GM20431 (cell line): ENCODE measurements at regions not wholly inside any gene's neighbourhood (a gene's known extent, or its start where the extent isn't known, plus 50 kb on each side); places are given as distances from the start of the nearest gene placed in this dataset.

Source experiments
- in situ Hi-C: fragments of 300-500 bp; cut with MseI, MboI; formaldehyde crosslinking; loops from one replicate; pipeline ENCODE4 v1.15.0; 2020; ENCODE audit warnings: low sequenced_read_pairs; ENCODE audit not compliant: unreplicated experiment

- in situ Hi-C loops = no loop called here
Observed at GRCh38 chr20:40591536-40591935, 97.5 kb downstream of the MAFB start.

DNA sequence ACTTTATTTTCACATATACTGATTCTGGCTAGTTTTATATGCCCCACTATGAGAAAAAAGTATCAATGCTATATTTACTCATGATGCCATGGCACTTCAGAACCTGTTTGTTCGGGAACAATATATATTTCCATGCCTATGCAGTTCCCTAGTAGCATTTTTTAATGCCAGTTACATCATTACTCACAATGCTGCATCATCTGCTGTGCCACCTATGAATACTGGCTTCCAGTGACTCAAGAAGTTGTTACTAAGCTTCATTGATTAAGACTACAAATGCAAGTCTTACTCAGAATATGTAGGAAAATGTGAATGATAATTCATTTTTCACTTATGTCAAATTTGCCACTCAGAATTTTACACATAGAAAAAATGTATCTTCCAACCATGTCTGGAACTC lies 97.9 kb downstream of the MAFB start:
- in situ Hi-C loops = no loop called here

- in situ Hi-C loops = no loop called here
Observed at GRCh38 chr20:40589581-40589980, 99.5 kb downstream of the MAFB start.

DNA sequence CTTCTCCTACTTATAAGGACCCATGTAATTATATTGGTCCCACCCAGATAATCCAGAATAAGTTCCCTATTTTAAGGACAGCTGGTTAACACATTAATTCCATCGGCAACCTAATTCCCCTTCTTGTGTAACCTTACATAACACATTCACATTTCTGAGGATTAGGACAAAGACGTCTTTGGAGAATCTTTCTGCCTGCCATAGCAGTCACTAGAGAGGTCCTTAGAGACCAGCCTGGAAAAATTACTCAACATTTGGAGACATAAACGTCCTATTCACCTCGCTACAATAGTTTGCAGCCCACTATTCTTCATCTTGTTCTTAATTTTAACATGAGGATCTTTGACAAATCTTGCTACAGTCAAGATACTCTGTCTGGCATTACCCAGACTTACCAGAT lies 100.1 kb downstream of the MAFB start:
- in situ Hi-C loops = no loop called here

DNA sequence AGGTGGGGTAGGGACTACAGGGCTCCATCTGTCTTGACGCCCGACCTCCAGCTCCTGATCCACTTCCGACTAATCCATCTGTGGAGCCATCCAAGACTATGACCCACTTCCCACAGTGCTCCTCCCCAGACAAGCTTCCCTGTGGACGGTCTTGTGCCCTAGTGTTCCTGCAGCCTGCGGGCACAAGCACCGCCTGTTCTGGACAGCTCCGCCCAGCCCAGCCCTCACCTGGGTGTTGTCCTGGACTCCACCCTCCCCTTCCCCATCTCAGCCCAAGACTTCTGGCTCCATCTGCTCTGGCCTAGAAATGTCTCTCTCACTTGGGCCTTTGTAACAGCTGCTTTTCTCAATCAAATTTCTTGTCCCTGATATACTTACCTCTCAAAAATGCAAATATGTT lies 102.0 kb downstream of the MAFB start:
- in situ Hi-C loops = no loop called here

GRCh38 chr20:40584130-40584809 lies 104.8 kb downstream of the MAFB start:
- in situ Hi-C loops = no loop called here

GRCh38 chr20:40583636-40584035 lies 105.4 kb downstream of the MAFB start:
- in situ Hi-C loops = no loop called here

DNA sequence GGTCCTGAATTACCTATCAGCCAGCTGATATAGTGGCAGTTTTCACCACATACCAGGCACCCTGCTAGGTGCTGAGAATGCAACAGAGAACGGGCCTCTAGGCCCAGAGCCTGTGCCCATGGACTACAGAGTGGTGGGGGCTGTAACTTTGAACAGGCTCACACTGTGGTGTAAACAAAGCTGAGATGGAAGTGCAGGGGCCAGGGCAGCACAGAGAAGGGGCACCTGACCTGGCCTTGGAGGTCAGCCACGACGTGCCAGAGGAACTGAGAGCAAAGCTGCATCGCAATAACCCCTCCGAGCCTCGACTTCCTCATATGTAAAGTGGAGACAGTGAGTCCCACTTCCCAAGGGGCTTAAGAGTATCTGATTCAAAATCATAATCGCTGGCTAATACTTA lies 105.8 kb downstream of the MAFB start:
- in situ Hi-C loops = no loop called here

GRCh38 chr20:40582531-40582930 lies 106.5 kb downstream of the MAFB start:
- in situ Hi-C loops = no loop called here

DNA sequence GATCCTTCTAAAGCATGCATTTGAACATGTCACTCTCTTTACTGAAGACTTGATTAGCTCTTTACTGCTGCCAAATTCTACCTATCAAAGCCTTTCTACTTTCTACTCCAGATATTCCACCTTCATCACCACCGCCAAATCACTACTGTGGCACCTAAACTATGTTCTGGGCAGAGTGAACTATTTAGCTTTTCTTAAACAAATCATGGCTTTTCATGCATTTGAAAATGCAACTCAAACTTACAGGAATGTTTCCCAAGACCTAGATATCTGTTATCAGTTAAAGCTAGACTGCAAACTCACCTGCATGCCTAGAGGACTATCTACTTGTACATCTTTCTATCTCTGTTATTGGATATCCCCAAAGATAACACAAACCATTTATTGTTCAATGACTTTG lies 109.3 kb downstream of the MAFB start:
- in situ Hi-C loops = no loop called here

- in situ Hi-C loops = no loop called here
Observed at GRCh38 chr20:40578961-40579360, 110.1 kb downstream of the MAFB start.

DNA sequence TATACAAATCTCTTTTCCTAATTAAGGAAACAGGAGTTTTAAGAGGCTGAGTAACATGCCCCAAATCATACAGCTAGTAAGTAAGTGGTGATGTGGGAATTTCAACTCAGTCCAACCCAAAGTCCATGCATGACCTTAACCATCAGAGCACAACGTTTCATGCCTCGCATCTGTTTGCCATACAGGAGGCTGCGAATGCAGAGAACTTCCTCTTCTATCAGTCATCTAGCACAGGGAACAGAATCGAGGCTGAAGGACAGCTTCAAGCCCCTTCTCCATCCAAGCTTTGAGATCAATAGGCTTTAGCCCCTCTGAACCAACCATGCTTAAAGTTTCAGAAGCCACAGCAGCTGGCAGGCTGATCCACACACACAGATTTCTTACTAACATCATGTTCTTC lies 113.2 kb downstream of the MAFB start:
- in situ Hi-C loops = no loop called here

DNA sequence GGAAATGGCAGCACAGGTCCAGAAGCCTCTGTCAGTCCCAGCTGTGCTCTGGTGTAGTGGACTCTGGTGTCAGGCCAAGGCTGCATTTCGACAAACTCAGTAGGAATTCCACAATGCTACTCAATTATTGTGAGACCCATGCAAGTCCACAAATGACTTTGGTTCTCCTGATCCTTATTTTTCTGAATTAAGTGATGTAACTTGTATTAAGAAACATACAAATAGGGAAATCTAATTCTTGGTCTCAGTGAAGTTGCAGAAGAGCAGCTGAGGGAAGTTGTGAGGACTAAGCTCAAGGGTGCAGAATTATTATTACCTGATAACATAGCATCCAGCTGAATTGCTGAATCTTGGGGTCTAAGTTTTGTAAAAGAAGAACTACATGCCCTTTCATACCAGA lies 116.8 kb downstream of the MAFB start:
- in situ Hi-C loops = no loop called here

DNA sequence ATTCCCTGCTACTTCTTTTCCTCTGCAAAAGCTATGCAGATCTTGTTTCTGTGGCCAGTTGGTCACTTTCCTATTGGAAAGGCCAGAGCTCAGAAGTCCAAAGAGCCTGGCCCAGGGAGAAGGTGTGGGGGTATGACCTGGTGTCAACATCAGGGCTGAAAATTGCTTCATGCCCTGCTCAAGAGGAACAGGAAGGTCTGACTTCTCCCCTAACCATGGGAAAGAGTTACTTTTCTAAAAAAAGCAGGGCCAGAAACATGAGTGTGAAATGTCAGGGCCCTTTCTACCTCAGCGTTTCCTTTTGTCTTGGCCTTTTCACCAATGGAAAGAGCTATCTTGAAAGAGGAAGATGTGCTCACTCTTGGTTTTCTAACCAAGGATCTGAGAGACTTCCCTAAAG lies 117.4 kb downstream of the MAFB start:
- in situ Hi-C loops = no loop called here

DNA sequence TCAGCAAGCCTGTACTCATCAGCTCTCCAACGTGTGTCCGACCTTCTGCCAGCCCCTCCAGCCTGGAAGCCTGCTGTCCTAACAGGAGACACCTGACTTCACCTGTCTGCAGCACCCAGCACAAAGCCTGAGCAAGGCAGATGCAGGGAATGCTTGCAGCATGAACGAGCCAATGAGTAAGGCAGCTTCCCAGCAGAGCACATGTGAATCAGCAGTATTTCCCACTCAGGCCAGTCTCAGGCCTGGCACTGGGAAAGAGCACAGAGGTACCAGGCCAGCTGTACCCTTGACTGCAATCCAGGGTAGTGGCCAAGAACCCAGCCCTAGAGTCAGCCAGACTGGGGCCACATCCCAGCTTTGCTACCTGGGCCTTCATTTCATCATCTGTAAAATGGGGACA lies 120.8 kb downstream of the MAFB start:
- in situ Hi-C loops = no loop called here

GRCh38 chr20:40565682-40566040 lies 123.4 kb downstream of the MAFB start:
- in situ Hi-C loops = no loop called here

GRCh38 chr20:40565001-40565681 lies 123.9 kb downstream of the MAFB start:
- in situ Hi-C loops = no loop called here

- in situ Hi-C loops = no loop called here
Observed at GRCh38 chr20:40563296-40563950, 125.6 kb downstream of the MAFB start.

GRCh38 chr20:40562031-40562430 lies 127.0 kb downstream of the MAFB start:
- in situ Hi-C loops = no loop called here

DNA sequence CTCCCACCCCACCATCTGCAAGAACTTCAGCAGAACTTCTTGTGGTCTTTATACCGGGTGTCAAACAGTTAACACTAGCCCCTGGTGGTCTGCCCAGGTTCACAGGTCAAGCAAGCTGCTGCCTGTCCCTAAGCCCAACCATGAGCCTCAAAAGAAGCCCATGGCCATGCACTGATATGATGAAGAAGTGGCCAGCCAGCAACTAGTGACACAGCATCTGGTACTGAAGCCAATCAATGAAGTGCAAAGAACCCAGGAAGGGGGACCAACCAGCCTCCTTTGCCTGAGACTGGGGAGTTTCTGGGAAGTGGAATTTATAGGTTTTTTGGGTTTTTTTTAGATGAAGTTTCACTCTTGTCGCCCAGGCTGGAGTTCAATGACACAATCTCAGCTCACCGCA lies 127.8 kb downstream of the MAFB start:
- in situ Hi-C loops = no loop called here

DNA sequence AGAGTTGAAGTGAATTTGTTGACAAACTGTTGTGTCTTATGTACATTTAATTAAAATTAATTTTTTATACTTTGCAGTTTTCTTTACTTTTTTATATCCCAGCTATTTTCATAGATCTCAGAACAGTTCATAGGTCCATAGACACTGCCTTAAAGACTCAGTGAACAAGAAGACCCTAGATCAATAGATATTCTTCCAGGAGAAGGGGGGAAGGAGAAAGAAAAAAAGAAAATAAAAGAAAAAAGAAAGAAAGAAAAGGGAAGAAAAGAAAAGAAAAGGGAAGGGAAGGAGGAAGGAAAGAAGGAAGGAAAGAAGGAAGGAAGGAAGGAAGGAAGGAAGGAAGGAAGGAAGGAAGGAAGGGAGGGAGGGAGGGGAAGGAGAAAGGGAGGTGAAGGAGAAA lies 130.8 kb downstream of the MAFB start:
- in situ Hi-C loops = no loop called here

GRCh38 chr20:40551125-40551530 lies 137.9 kb downstream of the MAFB start:
- in situ Hi-C loops = no loop called here
